AG09319 (cell line): ENCODE measurements at regions not wholly inside any gene's neighbourhood (a gene's known extent, or its start where the extent isn't known, plus 50 kb on each side); places are given as distances from the start of the nearest gene placed in this dataset.

ENCODE experiments used
- DNase-seq: peaks from one replicate; pipeline ENCODE4 v3.0.0-alpha.2; 2010; ENCODE audit warnings: low read depth; ENCODE audit errors: extremely low read depth
- CTCF ChIP-seq: IDR thresholded peaks from 2 replicates; pipeline ENCODE4 v1.5.1; 2011; ENCODE audit warnings: low read depth, mild to moderate bottlenecking, inconsistent platforms, low read length, moderate library complexity

GRCh38 chr17:71376933-71377332 lies 743.9 kb upstream of the SOX9 start:
- no peak for DNase-seq
- no peak for TF ChIP-seq CTCF

- no peak for DNase-seq
- TF ChIP-seq CTCF: no peak
Measured at GRCh38 chr17:71378036-71378435, 742.8 kb upstream of the SOX9 start.

- TF ChIP-seq CTCF: no peak
- no peak for DNase-seq
Measured at GRCh38 chr17:71378741-71379140, 742.1 kb upstream of the SOX9 start.

GRCh38 chr17:71379512-71379911 lies 741.3 kb upstream of the SOX9 start:
- TF ChIP-seq CTCF: no peak
- no peak for DNase-seq

GRCh38 chr17:71380535-71380934 lies 740.3 kb upstream of the SOX9 start:
- DNase-seq: no peak
- TF ChIP-seq CTCF: no peak

- no peak for TF ChIP-seq CTCF
- no peak for DNase-seq
Measured at GRCh38 chr17:71380936-71381335, 739.9 kb upstream of the SOX9 start.

GRCh38 chr17:71383091-71383490 lies 737.7 kb upstream of the SOX9 start:
- DNase-seq: no peak
- no peak for TF ChIP-seq CTCF

- TF ChIP-seq CTCF: no peak
- DNase-seq: no peak
Measured at GRCh38 chr17:71387456-71387855, 733.4 kb upstream of the SOX9 start.
